Lung (tissue), 11 donors: ENCODE measurements at regions not wholly inside any gene's neighbourhood (a gene's known extent, or its start where the extent isn't known, plus 50 kb on each side); places are given as distances from the start of the nearest gene placed in this dataset.

Experiments
- ATAC-seq: fragments of 200-7000 bp; cut with Tn5 transposase; one replicate; pipeline ENCODE4 v1.9.1; 2020; ENCODE audit warnings: moderate number of reproducible peaks; ENCODE audit not compliant: insufficient read depth, low FRiP score
- DNase-seq, 3 donors: peaks; one replicate each; pipeline ENCODE4 v3.0.0-alpha.2; 2013 to 2017
- H3K27ac ChIP-seq, 2 donors: one replicate each; pipeline ENCODE4 v1.5.1; 2013; ENCODE audit warnings: mild to moderate bottlenecking in 2 of 2, moderate library complexity in 2 of 2, control low read depth in 1 of 2, inconsistent platforms in 1 of 2, low read depth in 1 of 2, low read length in 1 of 2
- H3K27me3 ChIP-seq, 3 donors: one replicate each; pipeline ENCODE4 v1.5.1; 2013; ENCODE audit warnings: low read length in 2 of 3; ENCODE audit not compliant: control insufficient read depth in 3 of 3, insufficient read depth in 3 of 3
- H3K36me3 ChIP-seq, 4 donors: one replicate each; pipeline ENCODE4 v1.5.1; 2013; ENCODE audit warnings: low read length in 4 of 4, mild to moderate bottlenecking in 1 of 4, moderate library complexity in 1 of 4; ENCODE audit not compliant: control insufficient read depth in 4 of 4, insufficient read depth in 4 of 4
- H3K4me1 ChIP-seq, 5 donors: one replicate each; pipeline ENCODE4 v1.5.1; 2013; ENCODE audit warnings: low read length in 5 of 5, mild to moderate bottlenecking in 2 of 5, moderate library complexity in 1 of 5; ENCODE audit not compliant: control insufficient read depth in 5 of 5, insufficient read depth in 5 of 5
- H3K4me3 ChIP-seq: one replicate; pipeline ENCODE4 v1.5.1; 2013; ENCODE audit warnings: mild to moderate bottlenecking, control low read depth, moderate library complexity
- H3K9ac ChIP-seq, 2 donors: one replicate each; pipeline ENCODE4 v1.5.1; 2013; ENCODE audit warnings: low read length in 2 of 2, control low read depth in 1 of 2; ENCODE audit not compliant: insufficient read depth in 1 of 2
- H3K9me3 ChIP-seq, 4 donors: one replicate each; pipeline ENCODE4 v1.5.1; 2013; ENCODE audit warnings: low read length in 3 of 4, mild to moderate bottlenecking in 1 of 4, moderate library complexity in 1 of 4; ENCODE audit not compliant: control insufficient read depth in 4 of 4, insufficient read depth in 3 of 4
- WGBS, 2 donors: extraction: QIAGEN DNeasy Blood & Tissue Kit; methylation state at CpG; one replicate each; pipeline ENCODE4 v1.1.7; 2013; 5-methylcytosine and 5-hydroxymethylcytosine counted together
- TF ChIP-seq, protein P1 (sequence below): IDR thresholded peaks from 2 replicates; pipeline ENCODE4 v1.5.1; 2012; ENCODE audit warnings: mild to moderate bottlenecking; ENCODE audit errors: control extremely low read depth, extremely low read depth
- donor health status: control.
- donor health status: control.
- donor health status: Bipolar disorder and iron deficiency.
- donor health status: healthy.
- donor health status: DM: yes; HTN: yes; CAD: no.

DNA sequence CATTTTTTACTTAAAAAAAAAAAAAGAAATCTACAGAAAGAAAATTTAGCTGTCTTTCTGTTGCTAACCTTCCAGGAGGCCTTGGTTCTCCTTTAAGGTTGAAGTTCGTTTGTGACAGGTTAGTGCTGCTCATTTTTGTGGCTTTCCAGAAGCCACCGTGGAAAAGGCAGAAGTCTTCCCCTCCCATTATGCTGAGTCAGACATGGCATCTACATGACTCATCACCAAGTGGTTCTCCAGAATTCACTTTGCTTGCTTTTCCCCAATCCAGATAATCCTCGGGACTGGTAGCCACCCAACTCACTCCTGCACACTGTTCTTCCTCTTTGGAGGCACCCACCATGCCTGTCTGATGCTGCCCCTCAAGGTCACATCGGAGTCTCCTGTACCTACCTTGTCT, 228.7 kb downstream of the PIK3C3 start:
- WGBS, 2 donors, result 67 to 72% methylated on average over 4 of the region's 4 CpGs
- Histone ChIP-seq H3K4me1 (no peaks in the 10 kb centered on the region), H3K9ac (no peak overlapping the region), H3K4me3 (no peak overlapping the region), H3K27me3 (no peaks in the 10 kb centered on the region), H3K36me3 (no peaks in the 10 kb centered on the region), H3K9me3 (no peaks in the 10 kb centered on the region), H3K27ac (no peak overlapping the region)
- no peak for ATAC-seq
- DNase-seq, result no peak
- TF ChIP-seq, protein P1, sequence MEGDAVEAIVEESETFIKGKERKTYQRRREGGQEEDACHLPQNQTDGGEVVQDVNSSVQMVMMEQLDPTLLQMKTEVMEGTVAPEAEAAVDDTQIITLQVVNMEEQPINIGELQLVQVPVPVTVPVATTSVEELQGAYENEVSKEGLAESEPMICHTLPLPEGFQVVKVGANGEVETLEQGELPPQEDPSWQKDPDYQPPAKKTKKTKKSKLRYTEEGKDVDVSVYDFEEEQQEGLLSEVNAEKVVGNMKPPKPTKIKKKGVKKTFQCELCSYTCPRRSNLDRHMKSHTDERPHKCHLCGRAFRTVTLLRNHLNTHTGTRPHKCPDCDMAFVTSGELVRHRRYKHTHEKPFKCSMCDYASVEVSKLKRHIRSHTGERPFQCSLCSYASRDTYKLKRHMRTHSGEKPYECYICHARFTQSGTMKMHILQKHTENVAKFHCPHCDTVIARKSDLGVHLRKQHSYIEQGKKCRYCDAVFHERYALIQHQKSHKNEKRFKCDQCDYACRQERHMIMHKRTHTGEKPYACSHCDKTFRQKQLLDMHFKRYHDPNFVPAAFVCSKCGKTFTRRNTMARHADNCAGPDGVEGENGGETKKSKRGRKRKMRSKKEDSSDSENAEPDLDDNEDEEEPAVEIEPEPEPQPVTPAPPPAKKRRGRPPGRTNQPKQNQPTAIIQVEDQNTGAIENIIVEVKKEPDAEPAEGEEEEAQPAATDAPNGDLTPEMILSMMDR, result no peak

DNA sequence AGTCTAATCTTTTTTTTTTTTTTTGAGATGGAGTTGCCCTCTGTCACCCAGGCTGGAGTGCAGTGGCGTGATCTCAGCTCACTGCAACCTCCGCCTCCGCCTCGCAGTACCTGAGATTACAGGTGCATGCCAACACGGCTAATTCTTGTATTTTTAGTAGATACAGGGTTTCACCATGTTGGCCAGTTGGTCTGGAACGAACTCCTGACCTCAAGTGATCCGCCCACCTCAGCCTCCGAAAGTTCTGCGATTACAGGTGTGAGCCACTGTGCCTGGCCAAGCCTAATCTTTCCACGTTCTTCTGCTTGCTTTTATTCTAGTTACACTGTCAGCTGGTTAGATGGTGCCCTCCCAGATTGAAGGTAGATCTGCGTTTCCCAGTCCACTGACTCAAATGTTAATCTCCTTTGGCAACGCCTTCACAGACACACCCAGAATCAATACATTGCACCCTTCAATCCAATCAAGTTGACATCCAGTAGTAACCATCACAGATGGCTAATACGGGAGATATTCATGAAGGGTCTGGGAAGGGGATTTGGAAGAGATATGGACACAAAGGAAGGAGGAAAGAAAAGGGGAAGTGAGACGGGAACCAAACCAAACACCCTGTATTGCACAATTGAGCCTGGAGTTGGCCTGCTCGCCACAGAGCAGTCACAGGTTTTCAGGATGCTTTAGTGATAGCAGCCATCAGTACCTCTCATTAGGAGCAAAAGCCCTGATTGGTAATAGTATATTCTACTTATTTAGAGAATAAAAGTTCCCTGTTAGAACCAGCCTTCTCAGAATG, 229.8 kb downstream of the PIK3C3 start:
- no peak overlapping the region for H3K9ac ChIP-seq
- WGBS, 2 donors, result 84 to 87% methylated on average over 15 of the region's 15 CpGs

DNA sequence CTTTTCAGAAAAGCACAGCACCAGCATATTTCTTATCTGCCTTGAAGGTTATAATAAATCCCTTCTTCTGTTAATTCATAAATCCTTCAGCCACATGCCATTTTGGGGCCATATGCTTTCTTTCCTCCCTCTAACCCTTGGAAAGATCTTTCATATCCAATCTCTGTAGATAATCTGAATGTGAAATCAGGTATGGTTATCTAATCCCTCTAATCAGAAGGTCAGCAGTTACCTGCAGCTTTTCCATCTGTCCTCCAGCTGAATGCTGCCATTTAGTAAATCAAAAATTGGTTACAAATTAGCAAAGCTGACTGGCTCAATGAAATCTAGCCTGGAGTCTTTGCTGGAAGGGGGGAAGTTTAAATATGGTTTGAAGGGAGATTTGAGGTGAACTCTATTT, 230.5 kb downstream of the PIK3C3 start:
- no peak for ATAC-seq
- no peaks in the 10 kb centered on the region for H3K36me3 ChIP-seq
- no peak overlapping the region for H3K9ac ChIP-seq
- H3K27me3 ChIP-seq, result no peaks in the 10 kb centered on the region
- no peak overlapping the region for H3K27ac ChIP-seq
- peaks cover 0 to 2% (median 0%) of the 10 kb centered on the region in 4 donors for H3K9me3 ChIP-seq
- no peak overlapping the region for H3K4me3 ChIP-seq
- TF ChIP-seq, protein P1, result no peak
- no peaks in the 10 kb centered on the region for H3K4me1 ChIP-seq
- DNase-seq, result no peak

More for the DNA sequence above, 229.8 kb downstream of the PIK3C3 start:
- Histone ChIP-seq H3K9me3 (peaks cover 0 to 2% (median 0%) of the 10 kb centered on the region in 4 donors), H3K4me3 (no peak overlapping the region), H3K4me1 (no peaks in the 10 kb centered on the region), H3K27me3 (no peaks in the 10 kb centered on the region), H3K36me3 (no peaks in the 10 kb centered on the region), H3K27ac (no peak overlapping the region)
- TF ChIP-seq, protein P1, result no peak
- DNase-seq (no peak), ATAC-seq (no peak)
